Vagina (tissue), 2 donors: ENCODE measurements at regions not wholly inside any gene's neighbourhood (a gene's known extent, or its start where the extent isn't known, plus 50 kb on each side); places are given as distances from the start of the nearest gene placed in this dataset.

Source experiments
- DNase-seq, 2 donors: peaks; one replicate each; pipeline ENCODE4 v3.0.0-alpha.2; 2017; ENCODE audit errors: extremely low spot score in 2 of 2
- H3K27ac ChIP-seq: fragments of 200-600 bp; sonication (generic); one replicate; pipeline ENCODE4 v1.5.1; 2019
- H3K27me3 ChIP-seq: fragments of 200-600 bp; sonication (generic); one replicate; pipeline ENCODE4 v1.5.1; 2019
- H3K36me3 ChIP-seq, 2 donors: fragments of 200-600 bp; sonication (generic); one replicate each; pipeline ENCODE4 v1.5.1; 2017 to 2019
- H3K4me1 ChIP-seq: fragments of 200-600 bp; sonication (generic); one replicate; pipeline ENCODE4 v1.5.1; 2019
- H3K4me3 ChIP-seq, 2 donors: fragments of 200-600 bp; sonication (generic); 1 replicate in 1 of 2; 2 replicates in 1 of 2; pipeline ENCODE4 v1.5.1; 2016 to 2019
- H3K9me3 ChIP-seq: fragments of 200-600 bp; sonication (generic); one replicate; pipeline ENCODE4 v1.5.1; 2019
- CTCF ChIP-seq, 3 experiments: fragments of 450-650 bp in 2 of 3; fragments of 200-600 bp in 1 of 3; sonication (generic) in 1 of 3; IDR thresholded peaks; one replicate each; pipeline ENCODE4 v1.5.1; 2017 to 2019; ENCODE audit warnings: antibody characterized with exemption in 3 of 3, mild to moderate bottlenecking in 2 of 3, moderate library complexity in 2 of 3
- POLR2A ChIP-seq, 2 donors: fragments of 450-650 bp; IDR thresholded peaks; one replicate each; pipeline ENCODE4 v1.6.1; 2017; ENCODE audit warnings: antibody characterized with exemption in 2 of 2, mild to moderate bottlenecking in 2 of 2, moderate library complexity in 2 of 2
- POLR2AphosphoS5 ChIP-seq, 2 donors: sonication (generic); formaldehyde crosslinking; IDR thresholded peaks; one replicate each; pipeline ENCODE4 v1.9.0; 2017; ENCODE audit warnings: antibody characterized with exemption in 2 of 2, mild to moderate bottlenecking in 2 of 2, low read depth in 1 of 2; ENCODE audit not compliant: insufficient read depth in 1 of 2
- intact Hi-C: fragments of 100-400 bp; cut with DNase I; formaldehyde crosslinking; loops from one replicate; pipeline ENCODE4 v1.15.1; 2023

- Histone ChIP-seq H3K36me3 (no peaks in the 10 kb centered on the region), H3K27ac (no peak overlapping the region), H3K27me3 (no peaks in the 10 kb centered on the region), H3K9me3 (no peaks in the 10 kb centered on the region), H3K4me1 (no peaks in the 10 kb centered on the region), H3K4me3 (no peak overlapping the region)
- intact Hi-C loops: no loop called here
- TF ChIP-seq POLR2AphosphoS5 (IDR thresholded peaks at IDR 0.05; ENCODE audit: insufficient read depth in 1 of 2, low read depth in 1 of 2) (no peak), CTCF (IDR thresholded peaks at IDR 0.05) (no peak), POLR2A (IDR thresholded peaks at IDR 0.05) (no peak)
- no peak for DNase-seq
Observed at GRCh38 chr4:176963121-176963520, 170.4 kb upstream of the VEGFC start.

GRCh38 chr4:176964116-176964691, 171.5 kb upstream of the VEGFC start:
- no peak overlapping the region for H3K27ac ChIP-seq
- no peaks in the 10 kb centered on the region for H3K36me3 ChIP-seq
- H3K4me3 ChIP-seq: no peak overlapping the region
- no peaks in the 10 kb centered on the region for H3K27me3 ChIP-seq
- H3K9me3 ChIP-seq: no peaks in the 10 kb centered on the region
- DNase-seq: no peak
- intact Hi-C loops: no loop called here
- H3K4me1 ChIP-seq: no peaks in the 10 kb centered on the region
- TF ChIP-seq POLR2A (IDR thresholded peaks at IDR 0.05): no peak
- TF ChIP-seq POLR2AphosphoS5 (IDR thresholded peaks at IDR 0.05; ENCODE audit: insufficient read depth in 1 of 2, low read depth in 1 of 2): no peak
- no peak for TF ChIP-seq CTCF (IDR thresholded peaks at IDR 0.05)

GRCh38 chr4:176967586-176967985, 174.9 kb upstream of the VEGFC start:
- Histone ChIP-seq H3K9me3 (no peaks in the 10 kb centered on the region), H3K4me1 (no peaks in the 10 kb centered on the region), H3K27ac (no peak overlapping the region), H3K4me3 (no peak overlapping the region), H3K27me3 (no peaks in the 10 kb centered on the region), H3K36me3 (no peaks in the 10 kb centered on the region)
- intact Hi-C loops: no loop called here
- no peak for DNase-seq
- no peak for TF ChIP-seq POLR2A (IDR thresholded peaks at IDR 0.05)
- TF ChIP-seq CTCF (IDR thresholded peaks at IDR 0.05): no peak
- TF ChIP-seq POLR2AphosphoS5 (IDR thresholded peaks at IDR 0.05; ENCODE audit: insufficient read depth in 1 of 2, low read depth in 1 of 2): no peak

GRCh38 chr4:176968094-176968493, 175.4 kb upstream of the VEGFC start:
- no peaks in the 10 kb centered on the region for H3K27me3 ChIP-seq
- H3K4me3 ChIP-seq: no peak overlapping the region
- TF ChIP-seq POLR2AphosphoS5 (IDR thresholded peaks at IDR 0.05; ENCODE audit: insufficient read depth in 1 of 2, low read depth in 1 of 2) (no peak), POLR2A (IDR thresholded peaks at IDR 0.05) (no peak), CTCF (IDR thresholded peaks at IDR 0.05) (no peak)
- no peak overlapping the region for H3K27ac ChIP-seq
- no peak for DNase-seq
- intact Hi-C loops: no loop called here
- H3K36me3 ChIP-seq: no peaks in the 10 kb centered on the region
- no peaks in the 10 kb centered on the region for H3K4me1 ChIP-seq
- no peaks in the 10 kb centered on the region for H3K9me3 ChIP-seq

- H3K27me3 ChIP-seq: no peaks in the 10 kb centered on the region
- DNase-seq: no peak
- intact Hi-C loops: no loop called here
- no peaks in the 10 kb centered on the region for H3K36me3 ChIP-seq
- no peak for TF ChIP-seq CTCF (IDR thresholded peaks at IDR 0.05)
- TF ChIP-seq POLR2AphosphoS5 (IDR thresholded peaks at IDR 0.05; ENCODE audit: insufficient read depth in 1 of 2, low read depth in 1 of 2): no peak
- no peak for TF ChIP-seq POLR2A (IDR thresholded peaks at IDR 0.05)
- no peak overlapping the region for H3K4me3 ChIP-seq
- no peaks in the 10 kb centered on the region for H3K9me3 ChIP-seq
- H3K4me1 ChIP-seq: no peaks in the 10 kb centered on the region
- H3K27ac ChIP-seq: no peak overlapping the region
Observed at GRCh38 chr4:176969011-176969410, 176.3 kb upstream of the VEGFC start.
